NCI-H2029 (cell line): ENCODE measurements at regions not wholly inside any gene's neighbourhood (a gene's known extent, or its start where the extent isn't known, plus 50 kb on each side); places are given as distances from the start of the nearest gene placed in this dataset.
A peak's percentile ranks its signal among the peaks of the same experiment; 100 is the strongest.

Experiments
- DNase-seq: peaks from one replicate; lab custom pipeline; 2025; lab: John Stamatoyannopoulos, UW

- no peak for DNase-seq
These were observed 1851.5 kb upstream of the NUDT12 start for GRCh38 chr5:105414067-105414466.

DNA sequence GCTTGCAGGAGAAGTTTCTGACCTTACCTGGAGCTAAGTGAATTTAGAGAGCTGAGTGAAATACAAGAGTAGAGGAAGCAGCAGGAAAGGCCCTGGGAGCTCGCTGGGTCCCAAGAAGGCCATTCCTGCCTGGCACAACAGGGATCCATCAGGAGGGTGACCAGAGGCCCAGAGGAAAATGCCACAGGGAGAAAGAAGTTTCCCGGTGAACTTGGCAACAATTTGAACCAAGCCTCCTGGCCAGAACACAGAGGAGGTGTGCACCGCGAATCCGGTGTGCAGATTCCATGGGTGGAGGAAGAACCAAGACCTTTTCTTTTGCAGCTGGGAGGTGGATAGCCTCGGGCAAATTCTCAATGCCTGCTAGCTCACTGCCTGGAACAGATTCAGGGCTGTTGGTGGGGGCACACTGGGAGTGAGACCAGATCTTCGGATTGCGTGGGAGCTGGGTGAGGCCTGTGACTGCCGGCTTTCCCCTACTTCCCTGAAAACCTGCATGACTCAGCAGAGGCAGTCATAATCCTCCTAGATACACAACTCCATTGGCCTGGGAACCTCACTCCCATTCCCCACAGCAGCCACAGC, 1850.9 kb upstream of the NUDT12 start:
- DNase-seq, result no peak

- DNase-seq, result no peak
These were observed 1847.1 kb upstream of the NUDT12 start for GRCh38 chr5:105409695-105410094.

GRCh38 chr5:105407200-105407599, 1844.6 kb upstream of the NUDT12 start:
- DNase-seq, result no peak

GRCh38 chr5:105397749-105398148, 1835.2 kb upstream of the NUDT12 start:
- DNase-seq, result no peak

GRCh38 chr5:105392710-105393149, 1830.1 kb upstream of the NUDT12 start:
- no peak for DNase-seq

- DNase-seq, result no peak
These were observed 1829.6 kb upstream of the NUDT12 start for GRCh38 chr5:105392122-105392709.

- no peak for DNase-seq
These were observed 1817.5 kb upstream of the NUDT12 start for GRCh38 chr5:105380126-105380525.

GRCh38 chr5:105371169-105371568, 1808.6 kb upstream of the NUDT12 start:
- DNase-seq, result no peak

DNA sequence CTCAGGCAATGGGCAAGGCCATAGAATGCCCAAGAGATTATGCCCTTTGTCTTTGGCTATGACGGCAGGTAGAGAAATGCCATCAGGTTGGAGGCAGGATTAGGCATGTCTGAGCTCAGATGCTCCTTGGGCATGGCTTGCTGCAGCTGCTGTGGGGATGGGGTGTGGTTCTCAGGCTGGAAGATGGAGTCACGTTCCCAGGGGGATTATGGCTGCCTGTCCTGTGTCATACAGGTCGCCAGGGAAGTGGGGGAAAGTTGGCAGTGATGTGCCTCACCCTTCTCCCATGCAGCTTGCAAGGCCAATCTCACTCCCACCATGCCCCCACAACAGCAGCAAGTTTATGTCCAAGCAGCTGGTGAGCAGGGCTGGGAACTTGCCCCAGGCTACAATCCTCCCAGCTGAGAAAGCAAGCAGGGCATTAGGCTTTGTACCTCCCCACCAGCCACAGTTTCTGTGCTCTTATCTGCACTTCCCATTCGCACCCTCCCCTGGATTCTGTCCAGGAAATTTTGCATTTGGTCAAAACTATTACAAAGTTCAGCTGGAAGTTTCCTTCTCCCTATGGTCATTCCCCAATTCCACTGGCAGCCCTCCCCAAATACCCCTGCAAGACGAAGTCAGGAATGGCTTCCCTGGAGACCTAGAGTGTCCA, 1788.0 kb upstream of the NUDT12 start:
- no peak for DNase-seq

DNA sequence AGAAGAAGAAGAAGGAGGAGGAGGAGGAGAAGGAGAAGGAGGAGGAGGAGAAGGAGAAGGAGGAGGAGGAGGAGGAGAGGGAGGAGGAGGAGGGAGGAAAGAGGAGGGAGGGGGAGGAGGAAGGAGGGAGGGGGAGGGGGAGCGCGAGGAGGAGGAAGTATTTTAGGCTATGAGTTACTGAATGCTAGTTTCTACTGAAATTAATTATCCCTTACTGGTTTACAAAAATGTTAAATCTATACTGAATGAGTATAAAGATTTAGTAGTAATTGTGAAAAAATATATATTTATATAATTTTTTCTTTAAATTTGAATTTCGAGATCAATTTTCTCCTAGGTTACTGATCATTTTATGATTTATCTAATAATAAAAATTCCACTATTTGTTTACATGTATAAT, 1769.0 kb upstream of the NUDT12 start:
- DNase-seq, result no peak

- DNase-seq, result no peak
These were observed 1767.6 kb upstream of the NUDT12 start for GRCh38 chr5:105330185-105330584.

DNA sequence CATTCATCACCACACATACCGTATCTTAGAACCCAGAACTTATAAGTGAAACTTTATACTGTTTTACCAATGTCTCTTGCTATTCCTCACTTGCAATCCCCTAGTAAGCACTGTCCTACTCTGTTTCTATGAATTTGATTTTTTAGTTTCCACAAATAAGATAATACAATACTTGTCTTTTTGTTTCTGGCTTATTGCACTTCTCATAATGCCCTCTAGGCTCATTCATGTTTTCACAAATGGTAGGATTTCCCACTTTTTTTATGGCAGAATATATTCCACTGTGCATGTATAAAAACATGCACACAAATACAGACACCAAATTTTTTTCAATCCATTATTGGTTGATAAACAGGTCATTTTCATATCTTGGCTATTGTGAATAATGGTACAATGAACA, 1742.3 kb upstream of the NUDT12 start:
- no peak for DNase-seq

- DNase-seq, result no peak
These were observed 1726.4 kb upstream of the NUDT12 start for GRCh38 chr5:105288946-105289345.

DNA sequence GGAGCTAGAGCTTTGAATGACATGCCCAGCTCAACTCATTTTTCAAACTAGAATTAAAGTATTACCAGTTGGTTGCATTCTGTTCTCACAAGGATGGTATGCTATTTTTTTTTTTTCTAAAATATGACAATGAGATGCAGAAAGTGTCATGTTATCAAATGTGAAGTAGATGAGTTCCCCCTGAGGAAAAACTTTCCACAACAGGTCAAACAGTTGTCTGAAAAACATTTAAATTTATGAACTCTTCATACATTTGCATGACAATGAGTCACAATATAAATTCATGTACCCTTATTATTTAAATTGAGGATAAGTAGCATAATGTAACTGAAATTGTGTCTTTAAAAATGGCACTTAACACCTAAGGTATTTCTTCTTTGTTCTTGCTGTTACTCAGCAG, 1720.5 kb upstream of the NUDT12 start:
- DNase-seq, result no peak

GRCh38 chr5:105274079-105274478, 1711.5 kb upstream of the NUDT12 start:
- no peak for DNase-seq

- DNase-seq, result no peak
These were observed 1700.9 kb upstream of the NUDT12 start for GRCh38 chr5:105263515-105263914.

DNA sequence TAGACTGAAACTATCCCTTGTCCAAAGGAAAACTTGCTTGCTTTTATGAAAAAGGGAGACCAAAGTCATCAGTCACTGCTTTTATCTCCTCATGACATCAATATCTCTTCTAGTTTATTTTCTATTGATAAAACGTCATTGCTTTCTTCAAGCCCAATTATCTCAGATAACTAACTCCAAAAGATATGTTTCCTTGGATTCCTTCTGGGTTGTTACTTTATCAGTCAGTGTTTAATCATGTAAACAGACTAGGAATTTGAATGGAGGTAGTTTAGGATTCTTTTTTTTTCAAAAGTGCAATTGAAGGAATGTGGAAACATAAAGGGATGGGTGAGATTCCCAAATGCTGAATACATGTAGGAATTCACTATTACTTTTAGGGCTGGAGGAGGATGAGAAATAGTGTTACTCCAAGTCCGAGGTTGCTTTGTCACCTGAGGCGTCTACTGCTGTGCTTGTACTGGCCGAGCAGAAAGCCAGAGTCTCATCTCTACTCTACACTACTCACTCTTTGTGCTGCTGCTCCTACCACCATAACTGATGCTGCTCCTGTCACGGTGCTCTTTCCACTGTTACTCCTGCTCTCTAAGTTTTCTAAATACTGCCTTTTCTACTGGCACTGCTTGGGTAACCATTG, 1697.1 kb upstream of the NUDT12 start:
- DNase-seq, result no peak

DNA sequence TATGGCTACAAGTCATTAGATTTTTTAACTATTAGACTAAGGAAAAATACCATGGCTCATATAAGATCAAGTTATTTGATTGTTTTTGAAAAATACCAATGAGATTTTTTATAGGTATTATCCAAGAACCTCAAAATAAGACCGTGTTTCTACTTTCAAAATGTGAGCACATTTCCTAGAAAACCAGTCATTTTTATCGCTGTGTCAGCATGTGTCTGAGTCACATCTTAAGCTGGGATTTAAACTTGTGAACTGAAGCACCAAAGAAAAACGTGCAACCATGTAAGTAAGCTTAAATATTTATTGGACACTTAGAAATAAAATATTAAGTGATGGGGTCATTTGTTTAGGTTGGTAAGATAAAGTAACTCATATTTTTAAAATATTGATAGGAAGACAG, 1676.0 kb upstream of the NUDT12 start:
- no peak for DNase-seq

DNA sequence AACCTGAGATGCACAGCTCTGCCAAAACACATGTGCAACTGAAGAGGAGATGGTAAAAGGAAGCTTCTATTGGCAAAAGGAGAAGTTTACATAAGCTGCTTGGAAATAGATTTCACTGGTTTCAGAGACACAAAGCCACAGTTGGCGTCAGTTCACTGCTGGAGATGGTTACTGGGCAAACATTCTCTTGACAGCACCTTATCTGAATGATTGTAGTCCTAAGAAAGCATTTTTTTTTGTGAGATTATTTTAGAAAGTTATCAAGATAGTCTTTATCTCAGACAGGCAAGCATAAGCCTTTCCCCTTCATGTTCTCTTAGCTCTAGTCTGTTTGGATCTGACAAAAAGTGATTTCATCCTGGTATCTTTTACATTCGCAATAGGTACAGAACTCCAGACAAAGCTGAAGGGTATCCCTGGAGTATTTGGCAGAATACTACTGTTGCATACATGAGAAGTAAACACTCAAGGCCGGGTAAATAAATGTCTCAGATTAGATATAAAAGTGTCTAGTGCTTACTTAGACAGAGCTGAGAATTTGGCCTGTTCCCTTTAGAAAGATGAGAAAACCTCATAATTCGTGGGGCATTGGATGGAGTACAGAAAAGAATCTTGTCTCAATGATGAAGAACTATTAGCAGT, 1668.0 kb upstream of the NUDT12 start:
- DNase-seq, result peak; percentile 65

GRCh38 chr5:105218018-105218417, 1655.4 kb upstream of the NUDT12 start:
- DNase-seq, result no peak

- DNase-seq, result no peak
These were observed 1650.5 kb upstream of the NUDT12 start for GRCh38 chr5:105213078-105213477.

DNA sequence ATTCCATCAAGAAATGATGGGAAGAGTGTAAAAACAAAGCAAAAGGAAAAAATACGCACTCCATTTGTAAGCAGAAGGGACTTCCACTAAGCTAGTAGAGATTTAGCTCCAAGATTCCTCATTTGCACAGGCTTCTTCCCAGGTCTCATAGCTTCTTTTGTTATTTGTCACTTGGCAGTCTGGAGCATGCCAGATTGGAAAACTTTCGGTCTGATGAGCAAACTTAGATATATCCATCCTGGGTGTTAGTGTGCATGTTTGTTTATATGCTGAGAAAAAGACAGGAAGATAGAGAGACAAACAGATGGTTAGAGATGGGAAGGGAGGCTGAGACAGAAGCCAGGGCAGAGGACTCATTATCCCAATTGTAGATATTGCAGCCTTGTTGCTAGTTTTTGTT, 1644.5 kb upstream of the NUDT12 start:
- DNase-seq, result no peak
